HG03442 (cell line): ENCODE measurements at regions not wholly inside any gene's neighbourhood (a gene's known extent, or its start where the extent isn't known, plus 50 kb on each side); places are given as distances from the start of the nearest gene placed in this dataset.

Experiments
- ATAC-seq: cut with Tn5 transposase; IDR thresholded peaks from one replicate; pipeline ENCODE4 v1.9.1; 2021; ENCODE audit warnings: mild to moderate bottlenecking, moderate library complexity; ENCODE audit not compliant: unreplicated experiment

GRCh38 chr3:72594615-72595215 is 253.5 kb downstream of the SHQ1 start:
- no peak for ATAC-seq

- no peak for ATAC-seq
These were observed 254.3 kb downstream of the SHQ1 start for GRCh38 chr3:72593881-72594397.

DNA sequence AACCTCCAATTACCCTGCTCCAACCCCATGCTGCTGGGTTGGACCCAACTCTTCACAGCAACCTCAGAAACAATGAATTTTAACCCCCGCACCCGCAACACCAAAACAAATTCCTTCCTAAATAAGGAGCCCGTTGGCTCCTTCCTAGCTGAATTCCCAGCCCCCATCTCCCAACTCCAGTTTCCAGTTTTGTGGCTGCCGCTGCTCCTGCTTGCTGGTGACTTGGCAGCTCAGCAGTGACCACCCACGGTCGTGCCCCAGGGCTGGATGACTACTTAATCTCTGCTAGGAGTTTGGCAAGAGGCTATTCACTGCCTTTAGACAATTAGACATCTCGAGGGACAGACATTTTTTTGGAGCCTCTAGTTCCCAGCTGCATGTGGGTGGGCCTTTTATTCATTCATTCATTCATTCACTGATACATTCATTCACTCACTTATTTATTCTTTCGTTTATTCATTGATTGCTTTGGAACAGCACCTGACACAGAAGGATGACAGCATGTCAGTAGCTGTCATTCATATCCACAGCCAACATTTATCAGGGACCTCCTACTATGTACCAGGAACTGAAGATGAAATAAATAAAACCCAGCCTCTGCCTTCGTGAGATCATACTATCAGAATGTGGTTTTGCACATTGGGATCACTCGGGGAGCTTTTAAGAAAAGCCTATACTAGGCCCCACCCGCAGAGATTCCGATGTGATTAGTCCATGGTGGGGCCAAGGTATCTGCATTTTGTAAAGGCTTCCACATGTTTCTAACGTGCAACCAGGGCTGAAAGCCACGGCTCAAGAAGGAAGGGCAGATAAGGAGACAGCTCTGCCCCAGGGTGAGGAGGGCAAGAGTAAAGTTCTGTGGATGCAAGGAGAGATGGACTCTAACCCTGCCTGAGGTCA is 256.5 kb downstream of the SHQ1 start:
- no peak for ATAC-seq

GRCh38 chr3:72590732-72591221 is 257.5 kb downstream of the SHQ1 start:
- ATAC-seq = no peak

GRCh38 chr3:72587282-72587681 is 261.0 kb downstream of the SHQ1 start:
- ATAC-seq = no peak

- no peak for ATAC-seq
These were observed 261.6 kb downstream of the SHQ1 start for GRCh38 chr3:72586694-72587093.

GRCh38 chr3:72585966-72586365 is 262.3 kb downstream of the SHQ1 start:
- no peak for ATAC-seq

- ATAC-seq = no peak
These were observed 264.0 kb downstream of the SHQ1 start for GRCh38 chr3:72584262-72584661.

- ATAC-seq = no peak
These were observed 265.3 kb downstream of the SHQ1 start for GRCh38 chr3:72582963-72583362.

DNA sequence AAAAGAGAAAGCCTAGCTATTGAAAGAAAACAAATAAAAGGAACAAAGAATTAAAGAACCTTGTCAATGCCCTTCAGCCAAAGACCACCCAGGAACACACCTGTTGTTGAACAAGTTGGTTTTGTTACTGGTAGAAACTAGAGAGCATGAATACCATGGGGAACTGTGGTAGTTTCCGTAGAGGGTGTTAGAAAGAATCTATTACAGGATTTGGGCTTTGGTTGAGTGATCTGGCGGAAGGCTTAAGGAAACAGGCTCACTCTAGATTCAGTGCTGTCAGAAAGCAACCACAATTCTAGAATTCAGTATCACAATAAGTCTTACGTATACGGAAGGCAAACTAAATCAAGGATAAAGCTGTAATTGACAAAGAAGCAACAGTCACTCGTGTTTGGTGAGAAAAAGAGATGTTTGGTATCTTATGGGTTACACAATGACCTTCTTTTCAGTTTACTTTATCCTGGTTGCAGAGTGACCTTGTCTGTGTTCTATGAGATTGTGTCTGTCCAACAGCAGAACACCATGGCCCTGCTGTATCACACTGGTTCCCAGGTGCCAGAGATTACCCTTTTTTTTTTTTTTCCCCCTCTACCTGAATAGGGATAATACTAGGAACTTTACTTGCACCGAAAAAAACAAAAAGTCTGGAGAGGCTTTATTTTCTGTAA is 265.9 kb downstream of the SHQ1 start:
- peak; percentile 97 for ATAC-seq

DNA sequence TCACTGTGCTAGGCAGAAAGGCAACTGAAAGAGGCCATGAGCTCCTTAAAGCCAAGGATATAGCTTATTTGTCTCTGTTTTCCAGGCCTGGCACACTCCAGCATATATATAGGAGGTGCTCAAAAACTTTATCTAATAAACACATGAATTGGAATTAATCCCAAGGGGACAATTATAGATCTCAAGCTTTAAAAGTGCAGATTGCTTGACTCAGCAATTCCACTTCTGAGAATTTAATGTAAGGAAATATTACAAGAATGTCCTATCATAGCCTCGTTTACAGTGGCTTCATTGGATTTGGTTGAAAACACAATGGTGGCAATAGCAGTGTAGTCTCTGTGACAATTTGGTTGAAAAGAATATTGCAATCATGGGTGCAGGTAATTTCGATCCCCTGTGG is 267.3 kb downstream of the SHQ1 start:
- ATAC-seq = no peak

- ATAC-seq = no peak
These were observed 267.9 kb downstream of the SHQ1 start for GRCh38 chr3:72580246-72580756.

GRCh38 chr3:72579581-72580245 is 268.5 kb downstream of the SHQ1 start:
- ATAC-seq = no peak

DNA sequence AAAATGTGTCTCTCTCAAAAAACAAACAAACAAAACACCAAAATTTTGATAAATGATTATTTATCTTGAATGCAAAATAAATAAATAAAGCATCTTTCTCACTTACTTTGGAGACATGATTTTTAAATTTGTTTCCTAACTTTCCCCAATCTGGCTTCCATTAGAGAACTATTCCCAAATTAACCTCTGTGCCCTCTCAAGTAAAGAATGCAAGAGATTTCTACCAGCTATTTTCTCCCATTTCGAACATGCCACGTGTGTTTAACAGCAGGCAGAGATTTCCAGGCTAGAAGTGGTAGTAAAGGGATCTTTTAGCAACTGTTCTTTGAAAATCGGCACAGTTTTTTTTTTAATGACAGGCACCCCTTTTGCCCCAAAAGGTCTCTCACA is 269.1 kb downstream of the SHQ1 start:
- no peak for ATAC-seq

DNA sequence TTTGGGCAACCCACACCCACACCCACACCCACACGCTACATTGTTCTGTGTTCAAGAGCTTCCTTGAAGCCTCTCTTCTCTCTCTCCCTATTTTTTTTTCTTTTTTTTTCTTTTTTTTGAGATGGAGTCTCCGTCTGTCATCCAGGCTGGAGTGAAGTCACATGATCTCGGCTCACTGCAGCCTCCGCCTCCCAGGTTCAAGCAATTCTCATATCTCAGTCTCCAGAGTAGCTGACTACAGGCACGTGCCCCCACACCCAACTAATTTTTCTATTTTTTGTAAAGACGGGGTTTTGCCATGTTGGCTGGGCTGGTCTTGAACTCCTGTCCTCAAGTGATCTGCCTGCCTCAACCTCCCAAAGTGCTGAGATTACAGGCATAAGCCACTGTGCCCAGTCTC is 271.1 kb downstream of the SHQ1 start:
- no peak for ATAC-seq

DNA sequence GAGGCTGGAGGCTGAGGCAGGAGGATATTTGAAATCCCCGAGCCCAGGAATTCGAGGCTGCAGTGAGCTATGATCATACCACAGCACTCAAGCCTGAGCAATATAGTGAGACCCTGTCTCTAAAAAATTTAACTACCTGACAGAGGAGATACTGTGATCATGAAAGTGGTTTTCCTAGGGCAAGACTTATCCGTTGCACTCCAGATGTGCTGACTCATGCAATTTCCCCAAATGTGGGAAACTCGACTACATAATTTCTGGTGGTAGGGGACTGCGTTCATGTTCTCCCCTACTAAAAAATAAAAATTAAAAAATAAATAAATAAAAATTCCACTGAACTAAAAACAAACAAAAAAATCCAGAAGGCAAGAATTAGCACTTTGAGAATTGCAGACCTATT is 271.7 kb downstream of the SHQ1 start:
- ATAC-seq = no peak

GRCh38 chr3:72574144-72574543 is 274.1 kb downstream of the SHQ1 start:
- ATAC-seq = no peak

- no peak for ATAC-seq
These were observed 275.2 kb downstream of the SHQ1 start for GRCh38 chr3:72573051-72573450.

DNA sequence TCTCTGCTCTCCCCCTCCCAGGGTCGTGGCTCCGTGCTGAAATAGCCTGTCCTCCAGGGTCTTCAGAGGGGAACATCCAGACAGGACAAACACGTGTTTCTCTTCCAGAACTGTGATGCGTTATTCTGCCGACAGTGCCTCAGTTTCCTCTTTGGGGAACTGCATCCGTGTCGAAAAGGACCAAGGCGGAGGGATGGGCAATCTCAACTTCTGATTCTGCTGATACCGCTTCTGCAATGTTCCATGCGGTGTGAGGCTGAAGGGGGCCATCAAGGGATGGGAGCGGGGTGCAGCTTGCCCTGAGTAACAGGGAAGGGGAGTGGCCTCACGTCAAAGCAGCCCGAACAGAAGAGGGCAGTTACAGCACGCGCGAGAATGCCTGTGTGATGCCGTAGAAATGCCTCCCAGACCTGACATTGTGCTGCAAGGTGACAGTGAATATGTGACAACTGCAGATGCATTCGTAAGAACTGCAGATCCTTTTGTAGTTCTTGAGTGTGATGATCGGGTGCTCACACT is 275.7 kb downstream of the SHQ1 start:
- ATAC-seq = no peak

DNA sequence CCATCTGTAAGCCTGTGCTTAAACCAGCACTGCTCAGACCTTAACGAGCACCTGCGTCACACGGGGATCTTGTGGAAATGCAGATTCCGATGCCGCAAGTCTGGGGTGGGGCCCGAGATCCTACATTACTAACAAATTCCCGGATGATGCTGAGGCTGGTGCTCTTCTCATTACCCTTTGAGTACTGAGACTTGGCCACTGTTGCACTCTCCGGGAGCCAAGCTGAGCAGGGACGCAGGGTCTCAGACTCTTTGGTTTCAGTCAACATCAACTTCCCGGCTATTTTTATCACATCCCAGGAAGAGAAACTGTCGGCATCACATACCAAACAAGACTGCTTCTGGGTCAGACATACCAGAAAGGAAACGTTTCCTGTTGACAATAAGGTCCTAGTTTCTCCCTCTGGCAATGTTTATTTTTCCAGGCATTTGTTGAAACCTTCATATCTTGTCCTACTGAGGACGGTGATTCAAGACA is 276.6 kb downstream of the SHQ1 start:
- no peak for ATAC-seq
